ENCODE measurements at regions not wholly inside any gene's neighbourhood (a gene's known extent, or its start where the extent isn't known, plus 50 kb on each side); places are given as distances from the start of the nearest gene placed in this dataset.
"Not testable (repeated sequence)": the region's sequence is repeated elsewhere in the genome, so short reads cannot be mapped to it uniquely, and the experiment has no call there.

DNA sequence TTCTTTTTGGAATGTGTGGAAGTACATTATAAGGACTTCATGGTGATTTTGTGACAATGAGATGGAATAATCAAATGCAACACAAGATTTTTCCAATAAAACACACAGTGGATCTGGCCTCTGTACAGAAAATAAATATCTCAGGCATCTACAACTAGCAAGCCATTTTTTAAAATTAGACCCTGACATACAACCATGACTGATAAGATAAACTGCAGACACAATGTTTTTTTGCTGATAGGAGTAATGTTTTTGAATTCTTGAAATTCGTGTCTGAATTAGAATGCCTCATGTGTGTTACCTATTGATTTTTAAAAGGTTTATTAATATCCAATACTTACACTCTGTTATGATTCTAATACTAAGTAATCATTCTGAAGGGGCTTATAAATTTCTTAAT lies 328.1 kb downstream of the HGF start:
- DNase-seq (ENCODE audit: low read depth in 4 of 4, low spot score in 3 of 4), result no peak

DNA sequence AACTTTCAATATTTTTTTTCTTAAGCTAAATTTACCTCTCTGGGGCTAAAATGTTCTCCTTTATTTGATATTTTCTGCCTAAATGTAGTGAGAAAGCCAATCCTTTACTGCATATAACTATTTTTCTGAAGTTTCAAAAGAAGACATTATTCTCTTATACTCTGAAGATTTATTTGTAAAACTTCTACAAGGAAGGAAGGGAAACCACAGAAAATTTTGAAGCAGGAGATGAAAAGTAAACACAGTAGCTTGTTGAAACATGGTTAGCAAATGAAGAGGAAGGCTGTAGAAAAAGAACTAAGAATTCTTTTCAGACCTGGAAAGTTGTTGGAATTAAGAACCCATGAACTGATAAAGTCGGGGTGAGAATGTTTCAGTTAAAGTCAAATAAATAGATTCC lies 330.3 kb downstream of the HGF start:
- no peak for DNase-seq (ENCODE audit: low read depth in 4 of 4, low spot score in 3 of 4)

DNA sequence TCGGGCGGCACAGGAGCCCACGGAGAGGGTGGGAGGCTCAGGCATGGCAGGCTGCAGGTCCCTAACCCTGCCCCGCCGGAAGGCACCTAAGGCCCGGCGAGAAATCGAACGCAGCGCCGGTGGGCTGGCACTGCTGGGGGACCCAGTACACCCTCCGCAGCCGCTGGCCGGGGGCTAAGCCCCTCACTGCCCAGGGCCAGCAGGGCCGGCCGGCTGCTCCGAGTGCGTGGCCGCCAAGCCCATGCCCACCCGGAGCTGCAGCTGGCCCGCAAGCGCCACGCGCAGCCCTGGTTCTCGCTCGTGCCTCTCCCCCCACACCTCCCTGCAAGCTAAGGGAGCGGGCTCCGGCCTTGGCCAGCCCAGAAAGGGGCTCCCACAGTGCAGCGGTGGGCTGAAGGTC lies 332.7 kb downstream of the HGF start:
- not testable (repeated sequence) for DNase-seq (ENCODE audit: low read depth in 4 of 4, low spot score in 3 of 4)

DNA sequence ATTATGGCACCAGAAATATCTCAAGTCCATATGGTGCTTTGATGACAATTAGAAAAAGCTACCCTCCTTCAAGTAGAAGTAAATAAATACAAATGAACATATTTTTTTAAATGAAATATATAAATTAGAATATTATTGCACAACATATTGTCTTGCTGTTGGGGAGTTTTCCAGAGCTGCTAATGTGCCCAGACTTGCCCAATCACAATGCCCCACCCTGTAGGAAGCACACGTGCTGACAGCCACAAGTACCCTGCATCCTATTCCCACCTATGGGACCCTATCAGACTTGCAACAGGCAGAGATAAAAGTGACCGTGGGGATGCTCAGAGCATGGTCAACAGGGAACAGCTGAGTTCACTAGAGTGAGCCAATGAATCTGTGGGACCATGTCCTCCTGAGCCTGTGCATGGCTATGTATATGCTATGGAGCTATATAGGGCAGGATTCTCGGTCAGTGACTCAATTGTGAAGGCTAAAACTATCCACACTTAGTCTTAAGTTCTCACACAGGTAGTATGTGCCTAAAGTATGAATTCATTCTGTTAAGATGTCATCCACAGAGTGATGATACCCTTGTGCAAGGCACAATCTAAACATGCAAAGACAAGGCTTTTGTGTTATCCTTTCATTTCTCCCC lies 336.0 kb downstream of the HGF start:
- DNase-seq (ENCODE audit: low read depth in 4 of 4, low spot score in 3 of 4), result no peak

DNA sequence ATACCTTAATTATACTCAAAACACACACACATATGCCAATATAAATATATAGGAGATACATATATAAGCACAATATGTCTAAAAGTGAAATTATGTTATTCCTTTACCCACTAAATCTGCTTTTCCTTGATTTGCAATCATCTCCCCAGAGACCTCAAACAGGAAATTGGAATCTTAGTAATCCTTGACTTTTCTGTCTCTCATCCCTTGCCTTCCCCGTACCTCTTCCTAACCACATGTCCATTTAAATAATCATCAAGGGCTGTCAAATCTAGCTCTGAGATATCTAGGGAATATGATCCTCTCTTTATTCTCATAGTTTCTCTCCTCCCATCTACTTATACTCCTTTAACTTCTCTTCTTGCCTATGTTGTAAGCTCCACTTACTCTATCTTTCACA lies 336.6 kb downstream of the HGF start:
- no peak for DNase-seq (ENCODE audit: low read depth in 4 of 4, low spot score in 3 of 4)

DNA sequence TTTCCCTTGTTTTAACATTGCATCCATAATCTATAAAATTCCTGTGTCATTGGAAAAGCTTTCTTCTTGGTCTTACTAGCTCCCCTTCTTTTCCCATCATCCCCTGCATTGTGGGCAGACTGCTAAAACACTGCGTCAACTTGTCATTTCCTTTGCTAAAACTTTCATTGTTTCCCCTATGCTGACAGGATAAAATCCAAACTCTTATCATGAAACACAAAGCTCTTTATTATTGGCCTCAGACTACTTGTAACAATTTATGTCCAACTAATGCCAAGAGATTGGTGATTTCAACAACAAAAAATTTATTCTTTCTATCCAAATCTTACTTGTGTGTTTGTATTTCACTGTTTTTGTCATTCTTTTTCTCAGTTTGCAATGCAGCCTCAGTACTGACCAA lies 339.1 kb downstream of the HGF start:
- no peak for DNase-seq (ENCODE audit: low read depth in 4 of 4, low spot score in 3 of 4)

DNA sequence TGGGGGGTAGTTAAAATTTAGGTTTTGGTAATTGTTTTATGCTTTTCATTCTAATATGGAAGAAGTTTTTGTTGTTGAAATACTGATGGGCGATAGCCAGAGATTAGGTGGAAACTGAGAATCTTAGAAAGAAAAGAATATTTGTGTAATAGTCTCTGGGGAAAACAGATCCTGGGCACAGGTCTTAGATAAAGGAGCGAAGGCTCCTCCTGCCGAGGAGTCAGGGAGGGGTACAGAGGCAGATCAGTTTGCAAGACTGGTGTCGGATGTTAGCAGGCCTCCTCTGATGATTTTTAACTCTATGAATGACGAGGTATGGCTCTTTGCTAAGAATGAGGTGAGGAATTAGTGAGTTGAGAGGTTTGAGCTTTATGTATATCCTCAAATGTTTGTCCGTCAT lies 339.7 kb downstream of the HGF start:
- DNase-seq (ENCODE audit: low read depth in 4 of 4, low spot score in 3 of 4), result no peak

DNA sequence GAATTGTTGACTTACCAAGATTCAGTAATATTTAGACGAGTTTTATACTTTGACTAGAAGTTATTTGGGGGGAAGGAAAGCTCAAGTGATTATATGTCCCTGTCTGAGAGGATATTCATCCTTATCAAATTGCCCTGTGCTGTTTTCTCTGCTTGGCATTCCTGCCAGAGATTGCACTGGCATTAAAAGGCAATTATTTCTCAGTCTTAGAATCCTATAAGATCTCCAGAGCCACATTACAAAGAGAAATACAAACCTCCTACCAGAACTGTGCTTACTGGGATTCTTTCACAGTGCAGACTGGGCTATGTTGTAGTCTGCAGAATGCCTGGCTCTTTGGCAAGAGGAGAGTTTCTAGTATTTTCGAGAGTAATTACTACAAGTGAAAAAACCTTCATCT lies 342.4 kb downstream of the HGF start:
- no peak for DNase-seq (ENCODE audit: low read depth in 4 of 4, low spot score in 3 of 4)

DNA sequence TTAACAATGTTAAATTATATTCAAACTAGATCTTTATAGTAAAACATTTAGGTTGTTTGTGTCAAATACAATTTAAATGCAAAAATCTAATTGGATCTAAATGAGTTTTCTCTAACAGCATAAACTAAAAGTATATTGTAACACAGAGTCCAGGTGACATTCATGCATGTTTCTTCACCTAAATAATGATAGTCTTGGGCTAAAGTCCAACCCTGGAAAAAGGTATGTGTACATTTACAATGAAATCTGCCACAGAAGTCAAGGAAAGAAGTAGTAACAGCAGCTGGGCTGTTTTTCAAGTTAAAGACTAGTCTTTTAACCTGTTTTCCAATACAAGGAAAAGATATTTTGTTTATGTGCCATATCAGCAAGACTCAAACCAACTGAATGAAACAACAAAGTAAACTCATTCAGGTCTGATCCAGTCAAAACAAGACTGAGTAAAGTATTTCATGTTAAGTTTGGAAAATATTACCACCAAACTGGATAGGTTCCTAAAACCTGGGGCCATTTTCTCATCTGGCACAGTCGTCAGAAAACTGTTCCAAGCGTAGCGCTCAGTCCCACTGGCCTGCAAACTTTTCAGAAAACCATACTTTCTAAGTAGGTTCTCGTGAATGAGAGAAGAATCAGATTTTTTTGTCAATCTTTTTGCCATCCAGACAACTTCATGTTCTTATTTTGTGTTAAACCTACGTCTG lies 349.2 kb downstream of the HGF start:
- no peak for DNase-seq (ENCODE audit: low read depth in 4 of 4, low spot score in 3 of 4)

DNA sequence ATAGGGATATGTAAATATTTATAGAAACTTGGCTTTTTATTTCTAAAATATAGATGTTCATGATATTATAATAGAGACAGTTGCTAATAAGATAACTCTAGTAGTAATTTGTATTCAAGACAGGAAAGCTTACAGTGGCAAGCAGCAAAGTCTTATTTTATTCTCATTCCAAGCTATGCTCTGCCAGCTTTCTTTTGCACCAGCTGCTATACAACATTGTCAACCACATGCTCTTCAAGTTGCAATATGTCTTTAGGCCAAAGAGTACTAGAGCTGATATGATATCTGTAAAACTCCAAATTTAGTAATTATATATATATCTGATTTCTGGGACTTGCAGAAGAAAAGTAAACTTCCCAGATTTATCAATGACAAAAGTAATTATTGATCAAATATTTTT lies 350.1 kb downstream of the HGF start:
- no peak for DNase-seq (ENCODE audit: low read depth in 4 of 4, low spot score in 3 of 4)

DNA sequence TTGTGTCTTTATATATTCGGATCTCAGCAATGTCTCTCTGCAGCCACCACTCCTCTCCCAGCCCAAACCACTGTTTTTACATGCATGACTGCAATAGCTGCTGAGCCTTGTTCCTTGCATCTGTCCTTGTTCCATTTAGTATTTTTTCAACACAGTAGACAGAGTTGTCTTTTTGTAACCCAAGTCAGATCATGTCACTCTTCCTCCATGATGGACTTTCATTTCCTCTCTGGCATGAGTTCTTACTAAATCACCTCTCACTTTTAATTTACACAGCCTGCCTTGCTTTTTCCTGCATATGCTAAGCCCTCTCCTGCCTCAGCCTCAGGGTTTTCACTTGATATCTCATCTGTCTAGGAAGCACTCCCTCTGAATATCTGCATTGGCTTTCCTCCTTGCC lies 353.2 kb downstream of the HGF start:
- DNase-seq (ENCODE audit: low read depth in 4 of 4, low spot score in 3 of 4), result no peak

DNA sequence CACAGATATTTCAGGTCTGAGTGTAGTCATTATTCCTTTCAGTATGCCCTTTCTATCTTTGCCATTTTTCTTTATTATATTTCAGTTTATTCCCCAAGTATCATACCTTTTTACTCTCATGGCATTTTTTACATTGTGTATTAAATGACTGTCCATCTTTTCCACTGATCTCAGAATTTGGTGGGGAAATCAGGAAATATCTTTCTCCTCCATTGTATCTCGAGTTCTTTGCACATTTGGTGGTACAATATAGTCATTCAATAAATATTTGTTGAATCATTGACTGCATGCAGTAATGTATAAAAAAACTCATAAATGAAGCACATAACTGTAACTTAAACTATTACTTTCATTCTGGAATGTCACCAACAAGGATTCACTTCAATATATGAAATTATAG lies 354.7 kb downstream of the HGF start:
- no peak for DNase-seq (ENCODE audit: low read depth in 4 of 4, low spot score in 3 of 4)

DNA sequence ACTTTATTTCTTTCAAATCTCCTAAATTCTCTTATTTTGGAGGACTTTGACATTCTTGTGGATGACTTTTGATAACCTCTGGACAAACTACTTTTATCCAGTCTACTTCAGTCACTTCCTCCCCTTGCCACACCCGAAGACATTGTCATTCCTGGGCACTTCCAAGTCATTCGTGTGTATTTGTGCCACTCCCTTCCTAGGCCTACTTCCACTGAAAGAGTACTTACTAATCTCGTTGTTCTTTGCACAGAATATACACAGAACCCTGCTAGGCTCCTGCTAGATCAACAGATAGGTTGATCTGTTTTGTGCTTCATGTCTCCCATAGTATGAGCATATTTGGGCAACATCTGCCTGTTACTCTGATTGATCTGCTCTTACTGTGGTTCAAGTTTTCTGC lies 355.4 kb downstream of the HGF start:
- DNase-seq (ENCODE audit: low read depth in 4 of 4, low spot score in 3 of 4), result no peak

DNA sequence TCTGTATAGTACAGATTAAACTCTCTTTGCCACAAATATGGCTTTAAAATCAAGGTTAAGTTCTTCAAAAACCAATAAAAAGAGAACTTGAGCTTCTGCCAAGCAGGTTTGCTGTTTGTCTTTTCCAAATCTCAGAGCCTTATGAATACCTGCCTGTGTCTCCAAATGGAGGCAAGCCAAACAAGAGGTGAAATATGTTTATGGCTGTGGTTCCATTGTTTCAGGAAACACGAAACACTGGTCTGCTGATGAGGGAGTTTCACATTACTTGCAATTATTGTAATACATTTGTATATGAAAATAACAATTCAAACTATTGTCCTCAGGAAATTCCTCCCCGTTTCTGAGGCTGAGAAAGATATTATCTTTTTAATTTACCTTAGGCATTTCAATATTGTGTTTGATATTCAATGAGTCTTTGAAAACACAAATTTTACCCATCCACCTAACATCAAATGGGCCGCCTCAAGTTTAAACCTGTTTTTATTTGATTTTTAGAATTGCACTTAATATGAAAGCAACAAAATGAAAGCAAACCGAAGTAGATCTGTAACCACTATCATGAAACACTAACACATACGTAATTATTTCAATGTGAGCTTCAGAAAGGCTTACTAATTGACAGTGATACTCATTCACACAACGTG lies 359.3 kb downstream of the HGF start:
- no peak for DNase-seq (ENCODE audit: low read depth in 4 of 4, low spot score in 3 of 4)

DNA sequence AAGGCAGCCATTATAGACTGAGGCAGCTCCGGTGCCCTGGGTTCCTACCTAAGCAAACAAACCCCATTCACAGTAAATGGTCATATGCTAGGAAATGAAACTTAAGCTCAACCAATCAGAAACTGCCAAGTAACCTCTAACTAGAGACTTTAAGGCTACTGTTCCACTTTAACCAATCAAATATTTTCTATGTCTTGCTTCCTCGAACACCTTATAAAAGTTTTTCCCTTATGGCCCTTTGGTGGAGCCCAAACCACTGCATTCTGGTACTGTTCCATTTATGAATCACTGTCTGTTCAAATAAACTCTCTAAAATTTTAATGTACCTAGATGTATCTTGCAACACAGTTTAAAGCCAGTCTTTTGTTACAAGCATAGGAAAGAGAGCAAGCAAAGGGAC lies 361.1 kb downstream of the HGF start:
- no peak for DNase-seq (ENCODE audit: low read depth in 4 of 4, low spot score in 3 of 4)

DNA sequence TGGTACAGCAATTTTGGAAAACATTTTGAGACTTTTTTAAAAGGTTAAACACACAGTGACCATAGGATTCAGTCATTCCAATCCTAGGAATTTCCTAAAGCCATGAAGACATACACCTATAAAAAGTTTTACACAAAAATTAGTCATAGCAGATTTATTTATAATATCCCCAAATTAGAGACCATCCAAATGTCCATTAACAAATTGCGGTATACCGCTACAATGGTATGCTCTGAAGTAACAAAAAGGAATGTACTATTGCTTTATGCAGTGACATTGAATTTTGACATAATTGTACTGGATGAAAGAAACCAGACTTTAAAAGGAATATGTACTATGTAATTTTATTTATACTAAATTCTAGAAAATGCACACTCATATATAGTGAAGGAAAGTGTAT lies 362.8 kb downstream of the HGF start:
- no peak for DNase-seq (ENCODE audit: low read depth in 4 of 4, low spot score in 3 of 4)

DNA sequence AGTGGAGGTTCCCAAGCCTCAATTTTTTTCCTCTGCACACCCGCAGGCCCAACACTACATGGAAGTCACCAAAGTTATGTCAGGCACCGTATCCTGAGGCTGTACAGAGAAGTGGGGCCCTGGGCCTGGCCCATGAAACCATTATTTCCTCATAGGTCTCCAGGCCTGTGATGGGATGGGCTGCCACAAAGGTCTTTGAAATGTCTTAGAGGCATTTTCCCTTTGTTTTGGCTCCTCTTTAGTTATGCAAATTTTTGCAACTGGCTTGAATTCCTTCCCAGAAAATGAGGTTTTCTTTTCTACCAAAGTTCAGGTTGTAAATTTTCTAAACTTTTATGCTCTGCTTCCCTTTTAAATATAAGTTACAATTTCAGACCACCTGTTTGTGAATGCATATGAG lies 365.2 kb downstream of the HGF start:
- no peak for DNase-seq (ENCODE audit: low read depth in 4 of 4, low spot score in 3 of 4)

DNA sequence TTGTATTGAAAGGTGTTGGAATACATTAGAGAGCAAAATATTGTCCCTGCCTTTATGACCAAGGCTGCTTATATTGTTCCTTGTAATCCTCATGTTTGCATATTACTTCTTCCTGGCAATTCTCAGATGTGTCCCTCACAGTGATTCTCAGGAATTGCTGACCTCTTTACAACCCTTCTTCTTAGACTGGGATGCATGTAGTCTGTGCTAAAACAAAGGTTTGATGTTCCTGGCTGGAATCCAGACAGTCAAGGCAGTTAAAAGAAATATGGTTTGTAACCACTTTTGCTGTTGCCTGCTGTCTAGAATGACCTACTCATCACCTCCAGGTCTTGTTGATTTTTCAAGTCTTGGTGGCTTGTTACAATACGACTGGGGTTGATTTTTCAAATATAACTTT lies 367.6 kb downstream of the HGF start:
- DNase-seq (ENCODE audit: low read depth in 4 of 4, low spot score in 3 of 4), result peak in 3 of 4 donors; percentile 3 to 8 (median 5)

DNA sequence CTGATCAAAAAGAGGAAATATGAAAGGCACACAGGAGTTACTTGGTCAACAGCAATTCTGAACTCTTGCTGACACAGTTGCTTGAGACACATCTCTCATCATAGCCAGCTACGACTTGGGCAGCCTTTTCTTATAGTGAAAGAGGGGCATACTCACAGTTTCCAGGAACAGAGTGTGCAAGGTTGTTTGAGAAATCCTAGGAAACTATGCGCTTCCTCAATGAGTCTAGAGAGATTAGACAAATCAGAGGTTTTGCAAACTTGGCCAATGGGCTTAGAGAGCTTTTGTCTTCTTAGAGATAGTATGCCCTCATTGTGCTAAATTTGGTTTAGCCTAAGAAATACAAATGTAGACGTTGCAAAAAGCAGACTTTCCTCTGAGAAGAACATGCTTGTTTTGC lies 370.4 kb downstream of the HGF start:
- DNase-seq (ENCODE audit: low read depth in 4 of 4, low spot score in 3 of 4), result no peak

DNA sequence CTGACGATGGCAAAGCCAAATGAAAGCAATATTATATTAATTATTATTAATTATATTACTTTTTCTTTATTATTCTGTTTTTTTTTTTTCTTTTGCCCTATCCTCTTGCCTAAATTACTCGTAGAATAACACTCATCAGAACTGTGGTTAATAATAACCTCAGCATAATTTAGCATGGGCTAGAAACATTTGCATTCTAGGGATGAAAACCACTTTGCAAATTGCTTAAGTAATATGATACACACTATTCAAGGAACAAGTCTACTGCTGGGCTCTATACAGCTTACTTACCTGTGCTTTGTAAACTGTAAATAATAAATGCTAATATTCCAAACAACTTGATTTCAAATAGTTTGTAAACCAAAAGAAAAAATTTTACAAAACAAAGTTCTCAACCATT lies 375.8 kb downstream of the HGF start:
- DNase-seq (ENCODE audit: low read depth in 4 of 4, low spot score in 3 of 4), result no peak

DNA sequence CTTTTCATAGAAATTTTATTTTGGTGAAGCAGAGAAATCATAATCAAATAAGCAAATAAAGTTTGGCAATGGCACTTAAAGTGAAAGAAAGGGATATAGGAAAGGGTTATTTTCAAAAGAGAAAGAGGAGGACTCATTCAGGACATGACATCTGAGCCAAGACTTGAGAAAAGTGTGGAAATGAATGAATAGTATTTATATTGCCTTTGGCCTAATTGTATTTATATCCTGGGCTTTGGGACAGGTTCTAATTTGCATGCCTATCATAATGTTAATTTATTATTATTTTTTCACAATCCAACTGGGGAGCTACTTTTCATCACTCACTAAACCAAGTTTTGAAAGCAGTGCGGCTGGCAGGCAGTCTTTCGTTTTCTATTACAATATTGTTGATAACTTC lies 376.8 kb downstream of the HGF start:
- DNase-seq (ENCODE audit: low read depth in 4 of 4, low spot score in 3 of 4), result no peak

DNA sequence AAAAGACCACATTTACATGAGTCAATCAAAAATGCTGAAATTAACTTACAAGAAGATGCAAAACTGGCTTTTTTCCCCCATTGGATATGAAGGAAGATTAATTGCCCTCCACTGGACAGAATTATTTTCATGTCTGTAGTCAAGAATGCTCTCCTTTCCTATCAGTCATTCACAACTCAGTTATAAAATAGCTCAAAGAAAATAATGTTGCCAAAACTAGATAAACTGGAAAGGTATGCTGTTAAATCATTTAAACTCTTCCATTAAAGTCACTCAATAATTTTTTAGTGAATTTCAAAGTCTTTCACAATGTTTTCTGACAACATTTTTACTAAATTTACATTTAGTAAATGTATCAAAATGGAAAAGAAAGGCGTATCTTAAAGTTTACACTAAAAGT lies 384.5 kb downstream of the HGF start:
- DNase-seq (ENCODE audit: low read depth in 4 of 4, low spot score in 3 of 4), result no peak
